Smooth muscle cell (in vitro differentiated cells): ENCODE measurements at regions not wholly inside any gene's neighbourhood (a gene's known extent, or its start where the extent isn't known, plus 50 kb on each side); places are given as distances from the start of the nearest gene placed in this dataset.

Experiments
- DNase-seq: peaks from one replicate; lab custom pipeline; 2025; ENCODE audit not compliant: unreplicated experiment; lab: John Stamatoyannopoulos, UW
- H2AFZ ChIP-seq: fragments of 200-600 bp; sonication (generic); 2 replicates; pipeline ENCODE4 v1.6.0; 2016; ENCODE audit warnings: antibody characterized with exemption, low read depth, mild to moderate bottlenecking
- H3F3A ChIP-seq: fragments of 200-600 bp; sonication (generic); 2 replicates; pipeline ENCODE4 v1.6.0; 2017; ENCODE audit warnings: antibody characterized with exemption, low read depth
- H3K27ac ChIP-seq: fragments of 200-600 bp; sonication (generic); 2 replicates; pipeline ENCODE4 v1.5.1; 2016; ENCODE audit warnings: low read depth, mild to moderate bottlenecking
- H3K27me3 ChIP-seq: fragments of 200-600 bp; sonication (generic); 2 replicates; pipeline ENCODE4 v1.6.1; 2016; ENCODE audit warnings: low read depth, mild to moderate bottlenecking
- H3K36me3 ChIP-seq: fragments of 200-600 bp; sonication (generic); 2 replicates; pipeline ENCODE4 v1.5.1; 2016; ENCODE audit warnings: low read depth
- H3K4me1 ChIP-seq: fragments of 200-600 bp; sonication (generic); 2 replicates; pipeline ENCODE4 v1.5.1; 2016; ENCODE audit warnings: low read depth
- H3K4me2 ChIP-seq: fragments of 200-600 bp; sonication (generic); 2 replicates; pipeline ENCODE4 v1.6.0; 2016; ENCODE audit warnings: mild to moderate bottlenecking
- H3K4me3 ChIP-seq: fragments of 200-600 bp; sonication (generic); 2 replicates; pipeline ENCODE4 v1.5.1; 2016; ENCODE audit warnings: mild to moderate bottlenecking
- H3K79me2 ChIP-seq: fragments of 200-600 bp; sonication (generic); 2 replicates; pipeline ENCODE4 v1.6.0; 2016; ENCODE audit warnings: low read depth, mild to moderate bottlenecking
- H3K9ac ChIP-seq: fragments of 200-600 bp; sonication (generic); 2 replicates; pipeline ENCODE4 v1.6.0; 2016; ENCODE audit warnings: low read depth
- H3K9me3 ChIP-seq: fragments of 200-600 bp; sonication (generic); replicated peaks from 2 replicates; pipeline ENCODE4 v1.5.1; 2016; ENCODE audit warnings: low read depth
- H4K20me1 ChIP-seq: fragments of 200-600 bp; sonication (generic); 2 replicates; pipeline ENCODE4 v1.6.0; 2016; ENCODE audit warnings: low read depth
- WGBS: methylation state at CpG from one replicate; pipeline ENCODE4 v1.1.7; 2016; ENCODE audit warnings: low lambda C conversion rate; 5-methylcytosine and 5-hydroxymethylcytosine counted together
- TF ChIP-seq, protein P1 (sequence below): fragments of 200-600 bp; sonication (generic); IDR thresholded peaks from 2 replicates; pipeline ENCODE4 v1.5.1; 2017; ENCODE audit warnings: borderline replicate concordance, mild to moderate bottlenecking, antibody characterized with exemption; ENCODE audit not compliant: insufficient read depth, poor library complexity, severe bottlenecking

DNA sequence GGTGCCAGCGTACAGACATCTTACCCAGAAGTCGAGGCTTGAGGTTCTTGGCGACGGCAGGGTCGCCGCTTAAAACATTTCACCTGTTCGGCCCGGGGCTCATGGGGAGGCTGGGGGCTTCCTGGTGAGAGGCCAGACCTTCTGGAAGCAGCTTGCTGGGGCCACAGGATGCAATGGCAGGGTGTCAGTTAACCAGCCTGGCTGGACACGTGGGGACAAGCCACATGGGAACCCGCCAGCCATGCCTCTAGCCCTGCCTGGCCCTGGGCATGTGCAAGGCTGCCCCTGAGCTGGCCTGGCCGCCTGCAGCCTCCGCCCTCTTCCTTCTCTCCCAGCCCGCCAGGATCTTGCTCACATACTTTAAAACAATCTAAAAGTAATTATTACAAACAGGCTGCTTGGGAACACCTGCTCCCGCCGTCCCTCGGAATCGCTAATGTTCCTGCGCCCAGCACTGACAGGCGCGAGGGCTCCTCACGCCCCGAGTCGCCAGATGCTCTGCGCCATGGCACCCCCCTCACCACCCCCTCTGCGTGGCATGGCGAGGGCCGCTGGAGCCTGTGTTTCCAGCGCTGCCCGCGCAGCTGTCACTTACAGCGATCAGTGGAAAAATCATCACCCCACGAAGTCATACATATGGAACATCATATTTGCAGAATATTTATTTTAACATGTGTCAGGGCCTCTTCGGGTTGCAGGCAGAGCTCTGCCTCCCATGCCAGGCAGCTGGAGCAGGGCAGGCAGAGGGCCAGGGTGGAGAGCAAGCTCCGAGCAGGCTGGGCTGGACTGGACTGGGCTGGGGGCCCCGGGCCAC is 188.7 kb upstream of the GSE1 start:
- no peaks in the 10 kb centered on the region for H3K79me2 ChIP-seq
- H3K9ac ChIP-seq: no peak overlapping the region
- peaks cover 9% of the 10 kb centered on the region for H3K4me1 ChIP-seq
- H4K20me1 ChIP-seq: peaks cover 64% of the 10 kb centered on the region
- no peak overlapping the region for H3K4me2 ChIP-seq
- TF ChIP-seq, protein P1, sequence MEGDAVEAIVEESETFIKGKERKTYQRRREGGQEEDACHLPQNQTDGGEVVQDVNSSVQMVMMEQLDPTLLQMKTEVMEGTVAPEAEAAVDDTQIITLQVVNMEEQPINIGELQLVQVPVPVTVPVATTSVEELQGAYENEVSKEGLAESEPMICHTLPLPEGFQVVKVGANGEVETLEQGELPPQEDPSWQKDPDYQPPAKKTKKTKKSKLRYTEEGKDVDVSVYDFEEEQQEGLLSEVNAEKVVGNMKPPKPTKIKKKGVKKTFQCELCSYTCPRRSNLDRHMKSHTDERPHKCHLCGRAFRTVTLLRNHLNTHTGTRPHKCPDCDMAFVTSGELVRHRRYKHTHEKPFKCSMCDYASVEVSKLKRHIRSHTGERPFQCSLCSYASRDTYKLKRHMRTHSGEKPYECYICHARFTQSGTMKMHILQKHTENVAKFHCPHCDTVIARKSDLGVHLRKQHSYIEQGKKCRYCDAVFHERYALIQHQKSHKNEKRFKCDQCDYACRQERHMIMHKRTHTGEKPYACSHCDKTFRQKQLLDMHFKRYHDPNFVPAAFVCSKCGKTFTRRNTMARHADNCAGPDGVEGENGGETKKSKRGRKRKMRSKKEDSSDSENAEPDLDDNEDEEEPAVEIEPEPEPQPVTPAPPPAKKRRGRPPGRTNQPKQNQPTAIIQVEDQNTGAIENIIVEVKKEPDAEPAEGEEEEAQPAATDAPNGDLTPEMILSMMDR: no peak
- H3K27ac ChIP-seq: no peak overlapping the region
- no peaks in the 10 kb centered on the region for H3K27me3 ChIP-seq
- DNase-seq: no peak
- H3K36me3 ChIP-seq: no peaks in the 10 kb centered on the region
- no peak overlapping the region for H2AFZ ChIP-seq
- no peaks in the 10 kb centered on the region for H3K9me3 ChIP-seq
- WGBS: 87% methylated on average over 35 of the region's 35 CpGs
- H3F3A ChIP-seq: no peaks in the 10 kb centered on the region
- H3K4me3 ChIP-seq: no peak overlapping the region

DNA sequence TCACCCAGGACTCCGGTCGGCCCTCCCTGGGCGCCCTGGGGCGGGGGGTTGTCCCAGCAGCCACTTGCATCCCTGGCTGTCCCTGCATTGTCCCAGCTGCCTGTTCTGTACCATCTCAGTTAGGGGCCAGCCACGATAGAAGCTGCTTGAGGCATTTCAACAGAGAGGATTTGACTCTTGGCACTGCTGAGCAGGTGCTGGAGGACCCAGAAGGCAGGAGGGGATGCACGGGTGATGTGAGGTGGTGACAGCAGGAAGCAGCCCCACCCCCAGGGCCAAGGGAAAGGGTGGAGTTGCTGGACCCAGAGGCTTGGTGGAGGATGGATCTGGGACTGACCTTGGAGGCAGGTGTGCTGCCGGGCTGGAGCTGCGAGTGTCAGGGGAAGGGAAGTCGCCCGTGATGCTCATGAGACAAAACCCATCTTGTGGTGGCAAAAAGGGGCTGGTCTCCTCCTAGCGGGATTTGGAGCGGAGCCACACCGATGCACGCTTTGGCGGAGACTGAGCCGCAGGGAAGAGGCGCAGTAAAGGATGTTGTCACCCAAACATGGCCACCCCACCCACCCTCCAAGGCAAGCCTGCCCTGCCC is 188.0 kb upstream of the GSE1 start:
- Histone ChIP-seq H3K27me3 (no peaks in the 10 kb centered on the region), H3K4me1 (peaks cover 9% of the 10 kb centered on the region), H3K4me3 (no peak overlapping the region), H3K79me2 (no peaks in the 10 kb centered on the region), H3K9ac (no peak overlapping the region), H3K4me2 (no peak overlapping the region), H3F3A (no peaks in the 10 kb centered on the region), H2AFZ (no peak overlapping the region), H4K20me1 (peaks cover 66% of the 10 kb centered on the region), H3K27ac (no peak overlapping the region), H3K36me3 (no peaks in the 10 kb centered on the region), H3K9me3 (no peaks in the 10 kb centered on the region)
- TF ChIP-seq, protein P1: no peak
- no peak for DNase-seq
- 78% methylated on average over 17 of the region's 17 CpGs for WGBS

DNA sequence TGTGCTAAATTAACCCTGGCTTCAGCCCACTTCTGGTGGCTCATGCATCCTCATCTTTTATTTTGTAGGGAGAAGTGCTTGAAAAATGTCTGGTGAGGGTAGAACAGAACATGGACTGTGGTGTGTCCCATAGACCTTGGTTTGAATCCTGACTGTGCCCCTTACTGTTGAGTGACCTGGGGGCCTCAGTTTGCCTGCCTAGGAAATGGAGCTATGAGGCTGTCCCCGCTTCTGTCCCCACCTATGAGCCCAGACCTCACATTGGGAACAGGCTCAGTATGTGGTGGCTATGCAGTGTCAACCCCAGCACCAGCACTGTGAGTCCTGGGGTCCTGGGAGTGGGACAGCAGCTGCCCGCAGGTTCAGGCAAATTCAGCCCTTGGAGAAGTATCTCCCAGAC is 186.3 kb upstream of the GSE1 start:
- no peak for DNase-seq
- WGBS: 100% methylated on average over 2 of the region's 2 CpGs
- no peak overlapping the region for H2AFZ ChIP-seq
- no peak overlapping the region for H3K9ac ChIP-seq
- TF ChIP-seq, protein P1: no peak
- H3K79me2 ChIP-seq: no peaks in the 10 kb centered on the region
- no peaks in the 10 kb centered on the region for H3K9me3 ChIP-seq
- no peak overlapping the region for H3K4me2 ChIP-seq
- no peaks in the 10 kb centered on the region for H3F3A ChIP-seq
- H3K4me3 ChIP-seq: no peak overlapping the region
- no peaks in the 10 kb centered on the region for H3K36me3 ChIP-seq
- H3K27ac ChIP-seq: no peak overlapping the region
- peaks cover 5% of the 10 kb centered on the region for H3K4me1 ChIP-seq
- H4K20me1 ChIP-seq: peaks cover 66% of the 10 kb centered on the region
- no peaks in the 10 kb centered on the region for H3K27me3 ChIP-seq
